GM21825 (cell line): ENCODE measurements at regions not wholly inside any gene's neighbourhood (a gene's known extent, or its start where the extent isn't known, plus 50 kb on each side); places are given as distances from the start of the nearest gene placed in this dataset.

Source experiments
- ATAC-seq: cut with Tn5 transposase; IDR thresholded peaks from one replicate; pipeline ENCODE4 v1.9.1; 2021; ENCODE audit warnings: mild to moderate bottlenecking, moderate library complexity; ENCODE audit not compliant: unreplicated experiment

DNA sequence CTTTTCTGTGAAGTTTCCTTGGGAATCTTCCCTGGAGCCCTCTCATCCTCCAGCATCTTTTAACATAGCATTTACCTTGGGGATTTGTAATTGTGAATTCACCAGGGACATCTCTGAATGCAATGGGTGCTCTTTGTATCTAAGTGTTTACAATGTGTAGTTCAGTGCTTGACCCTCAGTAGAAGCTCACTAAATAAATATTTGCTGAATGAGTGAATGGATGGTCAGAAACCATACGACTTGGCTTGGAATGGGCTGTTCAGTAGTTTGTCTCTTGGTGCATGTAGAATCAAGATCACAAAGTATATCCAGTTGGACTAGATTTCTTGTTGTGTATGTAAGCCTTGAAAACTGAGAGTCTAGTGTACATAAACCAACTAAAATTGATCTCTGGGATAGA, 81.8 kb upstream of the MEF2C start:
- ATAC-seq = no peak

DNA sequence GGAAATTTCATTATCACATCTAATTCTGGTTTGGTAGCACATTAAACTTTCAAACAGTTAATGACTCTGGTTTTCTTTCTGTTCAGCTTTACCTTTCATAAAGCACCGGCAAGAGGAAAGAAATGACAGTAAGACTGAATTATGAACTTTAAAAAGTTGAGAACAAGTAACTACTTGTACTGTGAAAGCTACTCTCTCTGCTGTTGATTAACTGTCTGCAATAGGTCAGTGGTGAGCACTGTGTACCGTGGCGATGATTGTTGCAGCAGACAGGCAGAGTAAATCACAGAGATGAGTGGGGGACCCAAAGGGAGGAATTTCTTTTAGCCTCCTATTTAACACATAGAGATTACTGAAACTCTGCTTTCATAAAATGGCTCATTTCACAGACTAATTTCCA, 74.0 kb upstream of the MEF2C start:
- ATAC-seq = no peak

DNA sequence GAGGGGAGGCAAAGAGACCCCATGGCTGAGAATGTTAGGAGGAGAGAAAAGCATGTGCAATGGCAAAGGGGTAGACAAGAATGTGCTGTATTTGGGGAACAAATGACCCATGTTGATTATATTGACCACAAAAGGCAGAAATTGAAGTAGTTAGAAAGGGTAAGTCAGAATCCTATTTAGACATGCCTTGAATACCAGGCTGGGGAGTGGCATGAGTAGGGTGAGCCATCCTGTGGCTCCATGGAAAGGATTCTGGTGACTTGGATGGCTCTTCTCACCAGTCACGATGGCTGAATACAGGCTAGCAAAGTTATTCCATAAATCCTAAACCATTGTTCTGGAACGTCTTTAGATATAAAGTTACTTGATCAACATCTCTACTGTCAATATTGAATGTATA, 73.4 kb upstream of the MEF2C start:
- no peak for ATAC-seq

DNA sequence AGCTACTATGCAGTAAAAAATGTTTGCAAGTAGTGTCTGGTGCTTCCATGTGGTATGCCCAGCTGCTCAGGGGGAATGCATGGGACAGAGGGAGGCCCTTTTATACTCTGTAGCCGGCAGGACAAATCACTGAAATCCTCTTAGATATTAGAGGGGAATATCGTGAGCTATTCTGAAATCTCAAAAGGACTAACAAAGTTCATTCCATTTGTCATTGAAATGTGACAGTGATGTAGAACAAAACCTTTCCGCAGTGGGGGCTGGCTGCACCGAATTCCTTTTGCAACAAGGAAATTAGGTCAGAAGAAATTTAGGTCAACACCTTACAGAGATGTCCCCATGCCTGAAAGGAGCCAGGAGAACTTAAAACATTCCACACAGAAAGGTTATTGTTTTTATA, 72.4 kb upstream of the MEF2C start:
- ATAC-seq = no peak

DNA sequence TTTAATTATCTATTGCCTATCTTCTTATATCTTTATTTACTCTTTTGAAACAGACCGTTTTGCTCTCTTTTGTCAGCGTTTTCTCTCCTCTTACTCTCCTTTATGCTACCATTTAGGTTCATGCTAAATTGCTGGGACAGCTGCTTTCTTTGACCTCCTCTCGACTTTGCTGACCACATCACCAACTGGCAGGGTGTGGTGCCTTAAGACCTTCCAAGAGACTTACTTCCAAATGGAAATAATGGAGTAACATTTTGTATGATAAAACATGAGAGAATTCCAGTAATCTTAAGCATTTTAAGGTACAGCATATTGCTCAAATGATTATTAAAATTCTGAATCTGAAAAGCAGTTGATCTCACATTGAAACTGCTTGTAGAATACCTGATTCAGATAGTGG, 71.5 kb upstream of the MEF2C start:
- ATAC-seq = no peak

DNA sequence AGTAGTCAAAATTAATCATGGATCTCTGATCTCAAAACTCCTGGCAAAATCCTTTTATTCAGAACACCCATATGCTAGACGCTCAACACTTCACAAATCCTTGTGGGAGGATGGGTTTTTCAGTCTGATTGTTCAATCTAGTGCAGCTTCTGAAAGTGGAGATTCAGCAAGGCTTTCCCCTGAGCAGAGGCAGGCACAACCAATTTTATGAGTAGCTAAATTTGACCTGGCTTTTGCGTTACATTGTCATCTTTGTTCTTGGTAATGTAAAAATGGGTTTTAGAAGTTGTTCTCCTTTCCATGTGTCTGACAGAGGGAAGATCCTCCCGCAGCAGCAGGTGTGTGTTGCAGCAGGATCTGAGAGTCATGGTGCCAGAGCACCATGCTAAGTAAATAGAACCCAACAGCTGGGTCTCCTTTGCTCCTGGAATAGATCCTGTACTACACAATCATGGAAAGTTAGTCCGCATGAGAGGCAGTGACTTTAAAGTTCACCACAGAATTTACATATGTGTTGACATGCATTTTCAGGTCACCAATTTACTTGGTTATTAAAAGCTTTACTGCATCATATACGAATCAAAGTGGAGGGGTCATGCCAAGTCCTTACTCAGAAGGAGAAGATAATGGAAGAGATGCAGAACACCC, 70.1 kb upstream of the MEF2C start:
- ATAC-seq = no peak

DNA sequence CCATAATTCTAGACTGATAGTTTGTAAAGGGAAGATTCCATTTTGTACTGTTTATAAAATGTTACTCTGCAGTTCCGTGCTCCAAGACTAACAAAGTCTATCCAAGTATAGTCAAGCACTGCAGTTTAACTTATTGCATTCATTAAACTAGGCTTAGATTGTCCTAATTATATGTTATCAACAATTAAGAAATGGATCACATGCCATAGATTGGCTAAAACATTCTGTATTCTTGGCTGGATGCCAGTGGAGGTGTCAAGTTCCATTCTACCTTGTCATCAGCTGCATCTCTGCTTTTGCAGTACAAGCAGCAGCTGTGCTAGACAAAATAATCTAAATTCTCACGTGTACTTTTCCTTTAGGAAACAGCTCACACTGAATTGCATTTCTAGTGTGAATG, 69.4 kb upstream of the MEF2C start:
- ATAC-seq = no peak

DNA sequence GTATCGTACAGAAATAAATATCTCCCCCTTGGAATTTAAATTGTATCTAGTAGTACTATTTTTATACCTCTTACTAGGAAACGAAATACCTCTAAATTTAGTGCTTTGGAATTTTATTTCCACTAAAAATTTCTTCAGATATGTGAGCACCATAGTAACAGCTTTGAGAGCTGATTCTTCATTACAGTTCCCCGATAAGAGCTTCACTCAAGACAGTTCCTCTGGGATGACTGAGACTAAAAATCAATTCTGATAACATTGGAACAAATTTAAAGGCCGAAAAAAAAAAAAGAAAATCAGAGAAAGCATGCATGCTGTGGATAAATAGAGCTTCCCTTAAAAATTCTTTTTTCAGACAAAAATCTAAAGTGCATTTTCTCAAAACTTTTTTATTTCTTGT, 68.5 kb upstream of the MEF2C start:
- ATAC-seq = no peak

DNA sequence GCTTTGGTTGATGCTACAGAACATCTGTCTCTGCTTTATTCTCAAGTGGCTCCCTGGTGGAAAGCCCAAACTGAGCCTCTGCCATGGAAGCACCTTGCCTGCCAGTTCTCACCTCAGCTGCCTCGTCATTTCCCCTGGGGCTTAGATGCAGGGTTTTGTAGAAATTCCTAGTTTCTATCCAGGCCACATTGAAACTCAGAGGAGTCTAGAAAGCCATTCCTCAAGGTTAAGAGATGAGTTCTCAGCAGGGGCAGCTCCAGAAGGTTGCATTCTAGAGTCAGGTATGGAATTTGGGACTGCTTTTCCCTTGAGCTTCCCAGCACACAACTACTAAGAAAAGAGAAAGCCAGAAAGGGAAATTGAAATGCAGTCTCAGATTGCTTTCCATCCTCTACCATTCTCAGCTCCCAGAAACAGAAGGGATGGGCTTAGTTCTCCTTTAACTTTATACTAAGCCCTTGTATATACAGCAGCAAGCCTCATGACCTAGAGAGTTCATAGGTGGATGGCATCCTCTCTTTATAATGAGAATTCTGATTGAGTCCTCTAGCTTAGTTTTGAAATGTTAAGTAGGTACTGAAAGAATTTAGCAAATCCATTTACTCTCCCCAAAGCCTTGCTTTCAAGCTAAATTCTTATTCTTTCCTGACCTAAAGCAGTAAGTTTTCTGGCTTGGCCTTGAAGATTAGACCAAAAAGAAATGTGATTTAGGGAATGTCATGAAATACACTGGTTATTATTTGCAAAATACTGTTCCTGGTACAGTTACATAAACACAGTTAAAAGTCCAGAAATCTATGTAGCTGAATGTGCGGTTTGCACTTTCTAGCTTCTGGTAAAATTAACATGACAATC, 66.0 kb upstream of the MEF2C start:
- ATAC-seq = no peak

DNA sequence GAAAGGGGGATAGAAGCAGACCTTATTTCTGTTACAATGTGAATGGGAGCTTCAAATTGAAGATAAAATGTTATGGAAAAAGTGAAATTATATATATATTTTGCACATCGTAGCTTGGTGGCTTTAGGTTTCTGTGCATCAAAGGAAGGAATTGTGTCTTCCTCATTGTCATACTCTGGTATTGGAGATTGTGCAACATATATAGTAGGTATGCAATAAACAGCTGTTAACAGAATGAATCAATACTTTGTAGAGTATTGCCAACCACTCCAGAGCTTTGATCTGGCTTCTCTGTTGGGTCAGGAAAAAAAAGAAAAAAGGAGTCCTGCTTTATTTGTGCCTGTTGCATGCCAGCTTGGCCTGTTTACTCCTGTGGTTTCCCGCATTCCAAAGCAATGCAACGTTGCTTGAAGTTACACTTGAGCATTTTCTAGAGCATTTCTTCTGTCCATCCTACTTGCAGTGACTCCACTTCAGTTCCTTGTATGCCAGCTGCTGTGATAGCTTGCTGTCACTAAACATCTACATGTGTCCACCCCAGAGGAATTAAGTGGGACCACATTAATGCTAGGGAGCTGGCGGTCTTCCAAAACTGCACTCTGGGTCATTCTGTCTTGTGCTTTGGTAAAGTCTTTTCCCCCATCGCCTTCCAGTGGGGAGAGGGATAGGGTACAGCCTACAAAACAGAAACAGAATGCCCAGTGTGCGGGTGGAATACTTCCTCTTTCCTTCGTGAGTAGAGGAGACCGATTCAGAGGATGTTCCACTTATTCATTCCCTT, 62.0 kb upstream of the MEF2C start:
- ATAC-seq = no peak

DNA sequence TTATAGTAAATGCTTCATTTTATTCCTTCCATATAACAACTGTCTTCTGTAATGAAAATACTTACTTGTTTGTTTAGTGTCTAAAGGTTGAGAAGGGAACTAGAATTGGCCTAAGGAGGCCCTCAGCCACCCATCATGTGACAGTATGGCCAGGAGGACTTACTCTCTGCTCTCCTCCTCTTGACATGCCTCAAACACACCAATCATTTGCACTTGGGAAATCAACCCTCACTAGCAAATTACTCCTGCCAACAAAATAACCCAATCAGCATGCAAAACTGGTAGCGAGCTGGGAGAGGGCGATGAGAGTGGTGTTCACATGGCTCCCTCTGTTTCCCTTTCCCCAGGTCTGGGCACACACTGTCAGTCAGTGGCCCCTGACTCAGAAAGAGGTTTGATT, 58.6 kb upstream of the MEF2C start:
- ATAC-seq = no peak

DNA sequence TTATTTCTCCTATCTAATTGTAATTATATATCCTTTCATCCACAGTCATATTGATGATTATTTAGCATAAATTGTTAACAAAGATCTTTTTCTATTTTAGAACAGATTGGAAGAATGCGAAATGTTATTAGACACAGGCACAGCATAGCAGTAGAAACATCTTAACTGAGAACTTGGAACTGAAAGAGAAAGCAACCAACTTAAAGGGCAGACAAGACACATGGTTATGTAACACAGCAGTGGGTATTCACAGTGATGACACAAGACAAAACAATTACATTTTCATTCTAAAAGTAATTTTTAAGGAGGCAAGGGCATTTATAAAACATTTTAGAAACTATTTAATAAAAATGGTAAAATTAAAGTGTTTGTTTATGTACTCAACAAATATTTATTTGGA, 57.7 kb upstream of the MEF2C start:
- ATAC-seq = peak; percentile 89

DNA sequence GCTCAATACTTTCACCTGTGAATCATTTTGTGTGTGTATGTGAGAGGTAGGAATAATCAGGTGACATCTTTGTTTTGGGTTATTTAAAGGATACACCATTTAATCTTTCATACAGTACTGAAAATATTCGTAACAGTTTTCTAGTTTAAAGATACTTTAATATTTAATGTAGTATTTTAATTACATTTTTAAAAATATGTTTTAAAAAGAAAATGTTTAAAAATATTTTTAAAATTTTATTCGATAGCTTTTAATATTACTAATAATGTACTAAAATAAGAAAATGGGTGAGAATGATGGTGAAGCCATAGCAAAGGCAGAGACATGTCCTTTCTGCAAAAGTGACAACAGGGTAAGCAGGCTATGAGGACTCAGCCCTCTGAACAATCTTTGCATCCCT, 56.3 kb upstream of the MEF2C start:
- ATAC-seq = no peak

DNA sequence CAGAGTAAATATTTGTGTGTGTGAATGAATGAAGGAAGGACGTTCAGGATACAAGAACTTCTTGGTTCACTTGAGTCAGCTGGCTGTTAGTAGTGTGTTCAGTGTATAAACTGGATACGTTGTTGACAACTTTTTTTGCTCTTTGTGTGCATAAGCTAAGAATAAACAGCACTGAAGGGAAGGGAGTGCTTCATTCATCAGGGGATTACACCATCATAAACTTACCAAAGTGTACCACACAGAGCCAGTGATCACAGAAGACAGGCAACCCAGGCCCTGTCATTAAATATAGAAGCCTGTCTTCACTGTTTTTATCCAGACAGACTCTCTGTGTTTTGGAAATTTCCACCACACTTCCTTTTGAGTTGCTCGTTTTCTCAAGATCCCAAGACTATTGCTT, 55.5 kb upstream of the MEF2C start:
- no peak for ATAC-seq

DNA sequence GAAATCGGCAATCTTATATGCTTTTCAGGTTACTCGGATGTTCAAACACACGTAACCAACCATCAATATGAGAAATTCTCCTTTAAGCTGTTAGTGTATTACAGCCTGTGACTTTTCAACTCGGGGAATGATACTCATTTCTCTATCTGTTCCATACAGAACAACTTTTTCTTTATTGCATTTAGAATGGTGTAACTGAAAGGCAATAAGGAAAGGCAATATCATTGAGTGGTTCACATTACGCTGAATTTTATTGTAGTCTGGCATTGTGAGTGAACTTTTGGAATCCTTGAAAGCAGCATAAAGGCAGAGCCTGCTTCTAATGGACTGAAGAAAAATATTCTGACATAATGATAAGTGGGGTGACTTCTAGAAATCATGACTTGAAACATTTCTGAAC, 54.4 kb upstream of the MEF2C start:
- no peak for ATAC-seq

DNA sequence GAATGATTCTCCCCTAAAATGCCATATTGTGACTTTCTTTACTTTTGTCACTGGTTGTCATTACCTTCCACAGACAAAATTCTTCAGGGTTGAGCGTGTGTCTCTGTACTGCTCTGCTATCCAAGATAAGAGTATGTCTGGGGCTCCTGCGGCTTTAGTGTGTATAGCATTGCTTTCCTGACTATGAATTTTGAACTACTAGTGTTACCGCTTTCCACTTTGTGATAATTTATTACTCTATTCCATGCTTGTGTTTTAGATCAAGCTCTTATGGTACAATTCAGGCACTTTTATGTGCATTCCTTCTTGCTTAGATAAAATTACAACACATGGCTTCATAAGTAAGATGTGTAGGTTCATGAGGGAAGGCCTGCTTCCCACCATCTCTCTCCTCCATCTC, 51.5 kb upstream of the MEF2C start:
- no peak for ATAC-seq
